ENCODE measurements at regions not wholly inside any gene's neighbourhood (a gene's known extent, or its start where the extent isn't known, plus 50 kb on each side); places are given as distances from the start of the nearest gene placed in this dataset.
"Not testable (repeated sequence)": the region's sequence is repeated elsewhere in the genome, so short reads cannot be mapped to it uniquely, and the experiment has no call there.

GRCh38 chr12:131644481-131644880 lies 66.4 kb upstream of the SFSWAP start:
- no peak for DNase-seq (ENCODE audit: low read depth, low spot score)

- DNase-seq (ENCODE audit: low read depth, low spot score) = not testable (repeated sequence)
Measured at GRCh38 chr12:131644917-131645316, 66.0 kb upstream of the SFSWAP start.

GRCh38 chr12:131645557-131645956 lies 65.3 kb upstream of the SFSWAP start:
- DNase-seq (ENCODE audit: low read depth, low spot score) = not testable (repeated sequence)

- not testable (repeated sequence) for DNase-seq (ENCODE audit: low read depth, low spot score)
Measured at GRCh38 chr12:131646444-131646843, 64.4 kb upstream of the SFSWAP start.

GRCh38 chr12:131647667-131648066 lies 63.2 kb upstream of the SFSWAP start:
- DNase-seq (ENCODE audit: low read depth, low spot score) = no peak

GRCh38 chr12:131655469-131656174 lies 55.3 kb upstream of the SFSWAP start:
- not testable (repeated sequence) for DNase-seq (ENCODE audit: low read depth, low spot score)

GRCh38 chr12:131656796-131657195 lies 54.1 kb upstream of the SFSWAP start:
- DNase-seq (ENCODE audit: low read depth, low spot score) = not testable (repeated sequence)

GRCh38 chr12:131658605-131659004 lies 52.3 kb upstream of the SFSWAP start:
- not testable (repeated sequence) for DNase-seq (ENCODE audit: low read depth, low spot score)

GRCh38 chr12:131659484-131659883 lies 51.4 kb upstream of the SFSWAP start:
- DNase-seq (ENCODE audit: low read depth, low spot score) = not testable (repeated sequence)

GRCh38 chr12:131659976-131660375 lies 50.9 kb upstream of the SFSWAP start:
- not testable (repeated sequence) for DNase-seq (ENCODE audit: low read depth, low spot score)

GRCh38 chr12:131660401-131660800 lies 50.5 kb upstream of the SFSWAP start:
- not testable (repeated sequence) for DNase-seq (ENCODE audit: low read depth, low spot score)
